ENCODE measurements at regions not wholly inside any gene's neighbourhood (a gene's known extent, or its start where the extent isn't known, plus 50 kb on each side); places are given as distances from the start of the nearest gene placed in this dataset.
"Not testable (repeated sequence)": the region's sequence is repeated elsewhere in the genome, so short reads cannot be mapped to it uniquely, and the experiment has no call there.

- H3K27me3 ChIP-seq (ENCODE audit: control insufficient read depth in 3 of 3, insufficient read depth in 3 of 3, low read length in 2 of 3): no peaks in the 10 kb centered on the region
- ATAC-seq (ENCODE audit: insufficient read depth, low FRiP score): no peak
- H3K27ac ChIP-seq (ENCODE audit: low read depth in 1 of 2, low read length in 1 of 2): no peak overlapping the region
- H3K4me1 ChIP-seq (ENCODE audit: control insufficient read depth in 5 of 5, insufficient read depth in 5 of 5, low read length in 5 of 5): peaks cover 0 to 14% (median 4%) of the 10 kb centered on the region in 5 donors
- TF ChIP-seq, protein P1, sequence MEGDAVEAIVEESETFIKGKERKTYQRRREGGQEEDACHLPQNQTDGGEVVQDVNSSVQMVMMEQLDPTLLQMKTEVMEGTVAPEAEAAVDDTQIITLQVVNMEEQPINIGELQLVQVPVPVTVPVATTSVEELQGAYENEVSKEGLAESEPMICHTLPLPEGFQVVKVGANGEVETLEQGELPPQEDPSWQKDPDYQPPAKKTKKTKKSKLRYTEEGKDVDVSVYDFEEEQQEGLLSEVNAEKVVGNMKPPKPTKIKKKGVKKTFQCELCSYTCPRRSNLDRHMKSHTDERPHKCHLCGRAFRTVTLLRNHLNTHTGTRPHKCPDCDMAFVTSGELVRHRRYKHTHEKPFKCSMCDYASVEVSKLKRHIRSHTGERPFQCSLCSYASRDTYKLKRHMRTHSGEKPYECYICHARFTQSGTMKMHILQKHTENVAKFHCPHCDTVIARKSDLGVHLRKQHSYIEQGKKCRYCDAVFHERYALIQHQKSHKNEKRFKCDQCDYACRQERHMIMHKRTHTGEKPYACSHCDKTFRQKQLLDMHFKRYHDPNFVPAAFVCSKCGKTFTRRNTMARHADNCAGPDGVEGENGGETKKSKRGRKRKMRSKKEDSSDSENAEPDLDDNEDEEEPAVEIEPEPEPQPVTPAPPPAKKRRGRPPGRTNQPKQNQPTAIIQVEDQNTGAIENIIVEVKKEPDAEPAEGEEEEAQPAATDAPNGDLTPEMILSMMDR (IDR thresholded peaks at IDR 0.05; ENCODE audit: control extremely low read depth, extremely low read depth): no peak
- H3K9ac ChIP-seq (ENCODE audit: insufficient read depth in 1 of 2, low read length in 2 of 2): no peak overlapping the region
- 66 to 70% methylated on average over 4 of the region's 4 CpGs for whole genome bisulfite sequencing, 2 donors
- no peaks in the 10 kb centered on the region for H3K36me3 ChIP-seq (ENCODE audit: control insufficient read depth in 4 of 4, insufficient read depth in 4 of 4, low read length in 4 of 4)
- H3K4me3 ChIP-seq: no peak overlapping the region
- DNase-seq: peak; percentile 24 to 52 (median 26)
- no peaks in the 10 kb centered on the region for H3K9me3 ChIP-seq (ENCODE audit: control insufficient read depth in 4 of 4, insufficient read depth in 3 of 4, low read length in 3 of 4)
Observed at GRCh38 chr18:67134911-67135310, 381.6 kb downstream of the DSEL start.

DNA sequence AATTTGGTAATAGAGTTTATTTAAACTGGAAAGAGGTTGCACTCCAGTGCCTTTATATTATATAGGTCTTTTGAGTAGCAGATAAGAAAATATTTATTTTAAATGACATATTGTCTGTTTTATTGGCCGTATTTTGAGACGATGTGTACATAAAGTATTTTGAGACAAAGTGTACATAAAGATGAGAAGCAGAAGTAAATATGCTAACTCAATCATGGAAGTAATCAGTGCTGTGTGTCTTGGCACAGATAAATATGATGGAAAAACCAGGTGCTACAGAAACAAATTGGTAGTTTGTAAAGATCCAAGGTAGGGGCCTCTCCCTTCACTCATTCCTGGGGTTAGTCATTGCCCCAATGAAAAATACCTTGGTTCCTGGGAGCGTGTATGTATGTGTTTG, 382.9 kb downstream of the DSEL start:
- DNase-seq: no peak
- H3K27me3 ChIP-seq (ENCODE audit: control insufficient read depth in 3 of 3, insufficient read depth in 3 of 3, low read length in 2 of 3): no peaks in the 10 kb centered on the region
- no peak for ATAC-seq (ENCODE audit: insufficient read depth, low FRiP score)
- no peaks in the 10 kb centered on the region for H3K36me3 ChIP-seq (ENCODE audit: control insufficient read depth in 4 of 4, insufficient read depth in 4 of 4, low read length in 4 of 4)
- TF ChIP-seq, protein P1 (IDR thresholded peaks at IDR 0.05; ENCODE audit: control extremely low read depth, extremely low read depth): no peak
- no peak overlapping the region for H3K4me3 ChIP-seq
- no peak overlapping the region for H3K27ac ChIP-seq (ENCODE audit: low read depth in 1 of 2, low read length in 1 of 2)
- no peak overlapping the region for H3K9ac ChIP-seq (ENCODE audit: insufficient read depth in 1 of 2, low read length in 2 of 2)
- H3K4me1 ChIP-seq (ENCODE audit: control insufficient read depth in 5 of 5, insufficient read depth in 5 of 5, low read length in 5 of 5): peaks cover 0 to 14% (median 4%) of the 10 kb centered on the region in 5 donors
- 54 to 60% methylated on average over 3 of the region's 3 CpGs for WGBS, 2 donors
- H3K9me3 ChIP-seq (ENCODE audit: control insufficient read depth in 4 of 4, insufficient read depth in 3 of 4, low read length in 3 of 4): no peaks in the 10 kb centered on the region

- Histone ChIP-seq H3K9ac (ENCODE audit: insufficient read depth in 1 of 2, low read length in 2 of 2) (no peak overlapping the region), H3K9me3 (ENCODE audit: control insufficient read depth in 4 of 4, insufficient read depth in 3 of 4, low read length in 3 of 4) (no peaks in the 10 kb centered on the region), H3K36me3 (ENCODE audit: control insufficient read depth in 4 of 4, insufficient read depth in 4 of 4, low read length in 4 of 4) (no peaks in the 10 kb centered on the region), H3K4me1 (ENCODE audit: control insufficient read depth in 5 of 5, insufficient read depth in 5 of 5, low read length in 5 of 5) (peaks cover 0 to 14% (median 4%) of the 10 kb centered on the region in 5 donors), H3K27me3 (ENCODE audit: control insufficient read depth in 3 of 3, insufficient read depth in 3 of 3, low read length in 2 of 3) (no peaks in the 10 kb centered on the region), H3K4me3 (no peak overlapping the region), H3K27ac (ENCODE audit: low read depth in 1 of 2, low read length in 1 of 2) (no peak overlapping the region)
- TF ChIP-seq, protein P1 (IDR thresholded peaks at IDR 0.05; ENCODE audit: control extremely low read depth, extremely low read depth): no peak
- WGBS, 2 donors: 38 to 51% methylated on average over 2 of the region's 2 CpGs
- DNase-seq (no peak), ATAC-seq (ENCODE audit: insufficient read depth, low FRiP score) (no peak)
Observed at GRCh38 chr18:67132919-67133318, 383.6 kb downstream of the DSEL start.

GRCh38 chr18:67131498-67131897, 385.0 kb downstream of the DSEL start:
- Histone ChIP-seq H3K9ac (ENCODE audit: insufficient read depth in 1 of 2, low read length in 2 of 2) (no peak overlapping the region), H3K4me1 (ENCODE audit: control insufficient read depth in 5 of 5, insufficient read depth in 5 of 5, low read length in 5 of 5) (peaks cover 0 to 14% (median 4%) of the 10 kb centered on the region in 5 donors), H3K9me3 (ENCODE audit: control insufficient read depth in 4 of 4, insufficient read depth in 3 of 4, low read length in 3 of 4) (no peaks in the 10 kb centered on the region), H3K27me3 (ENCODE audit: control insufficient read depth in 3 of 3, insufficient read depth in 3 of 3, low read length in 2 of 3) (no peaks in the 10 kb centered on the region), H3K27ac (ENCODE audit: low read depth in 1 of 2, low read length in 1 of 2) (no peak overlapping the region), H3K4me3 (no peak overlapping the region), H3K36me3 (ENCODE audit: control insufficient read depth in 4 of 4, insufficient read depth in 4 of 4, low read length in 4 of 4) (no peaks in the 10 kb centered on the region)
- TF ChIP-seq, protein P1 (IDR thresholded peaks at IDR 0.05; ENCODE audit: control extremely low read depth, extremely low read depth): no peak
- 71 to 86% methylated on average over 1 of the region's 1 CpG for WGBS, 2 donors
- DNase-seq (no peak), ATAC-seq (ENCODE audit: insufficient read depth, low FRiP score) (no peak)

DNA sequence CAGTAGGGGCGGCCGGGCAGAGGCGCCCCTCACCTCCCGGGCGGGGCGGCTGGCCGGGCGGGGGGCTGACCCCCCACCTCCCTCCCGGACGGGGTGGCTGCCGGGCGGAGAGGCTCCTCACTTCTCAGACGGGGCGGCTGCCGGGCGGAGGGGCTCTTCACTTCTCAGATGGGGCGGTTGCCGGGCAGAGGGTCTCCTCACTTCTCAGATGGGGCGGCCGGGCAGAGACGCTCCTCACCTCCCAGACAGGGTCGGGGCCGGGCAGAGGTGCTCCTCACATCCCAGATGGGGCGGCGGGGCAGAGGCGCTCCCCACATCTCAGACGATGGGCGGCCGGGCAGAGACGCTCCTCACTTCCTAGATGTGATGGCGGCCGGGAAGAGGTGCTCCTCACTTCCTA, 389.8 kb downstream of the DSEL start:
- not testable (repeated sequence) for H3K36me3 ChIP-seq (ENCODE audit: control insufficient read depth in 4 of 4, insufficient read depth in 4 of 4, low read length in 4 of 4); H3K4me3 ChIP-seq; H3K9me3 ChIP-seq (ENCODE audit: control insufficient read depth in 4 of 4, insufficient read depth in 3 of 4, low read length in 3 of 4); ATAC-seq (ENCODE audit: insufficient read depth, low FRiP score); DNase-seq; H3K9ac ChIP-seq (ENCODE audit: insufficient read depth in 1 of 2, low read length in 2 of 2); H3K27me3 ChIP-seq (ENCODE audit: control insufficient read depth in 3 of 3, insufficient read depth in 3 of 3, low read length in 2 of 3); H3K27ac ChIP-seq (ENCODE audit: low read depth in 1 of 2, low read length in 1 of 2); H3K4me1 ChIP-seq (ENCODE audit: control insufficient read depth in 5 of 5, insufficient read depth in 5 of 5, low read length in 5 of 5)
- 96 to 98% methylated on average over 10 to 23 of the region's 32 CpGs for WGBS, 2 donors
